ENCODE measurements at regions not wholly inside any gene's neighbourhood (a gene's known extent, or its start where the extent isn't known, plus 50 kb on each side); places are given as distances from the start of the nearest gene placed in this dataset.

DNA sequence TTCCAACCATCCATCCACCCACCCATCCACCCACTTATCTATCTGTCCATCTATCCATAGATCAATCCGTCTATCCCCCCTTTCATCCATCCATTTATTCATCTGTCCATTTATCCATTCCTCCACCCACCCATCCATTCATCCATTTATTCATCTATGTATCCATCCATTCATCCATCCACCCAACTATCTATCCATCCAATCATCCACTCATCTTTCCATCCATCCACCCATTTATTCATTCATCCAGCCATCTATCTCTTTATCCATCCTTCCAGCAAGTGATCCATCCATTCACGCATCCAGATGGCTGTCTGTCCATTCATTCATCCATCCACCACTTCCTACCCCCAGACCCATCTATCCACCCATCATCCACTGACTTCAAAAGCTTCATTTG is 84.0 kb upstream of the CD99 start:
- WGBS, 2 experiments (ENCODE audit: extremely low coverage in 2 of 2, insufficient read length in 1 of 2), result 100% methylated on average over 2 of the region's 2 CpGs; no CpG with 5 or more reads in 1 of the 2 experiments
- Histone ChIP-seq H3K27me3 (ENCODE audit: control insufficient read depth, insufficient read depth, low read length) (no peaks in the 10 kb centered on the region), H3K9ac (ENCODE audit: low read depth, low read length) (no peak overlapping the region), H3K27ac (ENCODE audit: insufficient read depth, low read length) (no peak overlapping the region), H3K4me3 (ENCODE audit: insufficient read depth, low read depth, low read length) (no peak overlapping the region), H4K91ac (ENCODE audit: insufficient read depth, low read depth, low read length) (no peak overlapping the region), H4K8ac (ENCODE audit: low read depth in 2 of 2, low read length in 2 of 2) (no peak overlapping the region), H2BK15ac (ENCODE audit: low read depth, low read length) (no peak overlapping the region), H3K14ac (replicated peaks; ENCODE audit: low read depth, low read length) (no peak overlapping the region), H2AFZ (replicated peaks; ENCODE audit: low read length, poor library complexity) (no peak overlapping the region), H3K9me1 (ENCODE audit: insufficient read depth, low read length) (peaks cover 5% of the 10 kb centered on the region; the same call in 1 of the 2 replicates), H2BK20ac (ENCODE audit: low read depth, low read length) (no peak overlapping the region), H3K4me1 (ENCODE audit: control insufficient read depth, insufficient read depth, low read length) (peaks cover 3% of the 10 kb centered on the region; the same call in 1 of the 2 replicates), H2BK120ac (ENCODE audit: low read depth, low read length) (no peak overlapping the region), H4K5ac (ENCODE audit: low read depth, low read length) (no peak overlapping the region), H2BK5ac (ENCODE audit: low read depth, low read length, poor library complexity, severe bottlenecking) (no peak overlapping the region), H3K18ac (ENCODE audit: low read depth, low read length) (no peak overlapping the region), H3K4ac (ENCODE audit: low read depth, low read length) (no peak overlapping the region), H3K56ac (ENCODE audit: extremely low read depth, insufficient read depth, low read length) (no peak overlapping the region), H3K9me3 (ENCODE audit: control insufficient read depth, insufficient read depth, low read length) (no peaks in the 10 kb centered on the region), H3K23ac (ENCODE audit: low read depth, low read length) (no peak overlapping the region), H3K79me1 (ENCODE audit: low read depth in 1 of 2, low read length in 2 of 2) (peaks cover 8 to 12% of the 10 kb centered on the region in 2 experiments; a peak in 3 of 4 replicates), H3K36me3 (ENCODE audit: control insufficient read depth, insufficient read depth, low read length) (no peaks in the 10 kb centered on the region), H3K4me2 (ENCODE audit: low read depth, low read length) (no peak overlapping the region), H2AK9ac (replicated peaks; ENCODE audit: low read depth, low read length, poor library complexity) (no peak overlapping the region), H2AK5ac (ENCODE audit: low read depth, low read length) (no peak overlapping the region), H4K20me1 (ENCODE audit: insufficient read depth, low read length) (no peaks in the 10 kb centered on the region)
- POLR2A ChIA-PET (ENCODE audit: unreplicated experiment), result no interaction called here
- TF ChIP-seq, protein P1, sequence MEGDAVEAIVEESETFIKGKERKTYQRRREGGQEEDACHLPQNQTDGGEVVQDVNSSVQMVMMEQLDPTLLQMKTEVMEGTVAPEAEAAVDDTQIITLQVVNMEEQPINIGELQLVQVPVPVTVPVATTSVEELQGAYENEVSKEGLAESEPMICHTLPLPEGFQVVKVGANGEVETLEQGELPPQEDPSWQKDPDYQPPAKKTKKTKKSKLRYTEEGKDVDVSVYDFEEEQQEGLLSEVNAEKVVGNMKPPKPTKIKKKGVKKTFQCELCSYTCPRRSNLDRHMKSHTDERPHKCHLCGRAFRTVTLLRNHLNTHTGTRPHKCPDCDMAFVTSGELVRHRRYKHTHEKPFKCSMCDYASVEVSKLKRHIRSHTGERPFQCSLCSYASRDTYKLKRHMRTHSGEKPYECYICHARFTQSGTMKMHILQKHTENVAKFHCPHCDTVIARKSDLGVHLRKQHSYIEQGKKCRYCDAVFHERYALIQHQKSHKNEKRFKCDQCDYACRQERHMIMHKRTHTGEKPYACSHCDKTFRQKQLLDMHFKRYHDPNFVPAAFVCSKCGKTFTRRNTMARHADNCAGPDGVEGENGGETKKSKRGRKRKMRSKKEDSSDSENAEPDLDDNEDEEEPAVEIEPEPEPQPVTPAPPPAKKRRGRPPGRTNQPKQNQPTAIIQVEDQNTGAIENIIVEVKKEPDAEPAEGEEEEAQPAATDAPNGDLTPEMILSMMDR (conservative IDR thresholded peaks at IDR 0.05; ENCODE audit: low read depth, low read length), result no peak
- TF ChIP-seq FOS (IDR thresholded peaks at IDR 0.05; ENCODE audit: low read depth, low read length) (no peak), POLR2A (IDR thresholded peaks at IDR 0.05; ENCODE audit: low read depth, low read length) (no peak), MAFK (IDR thresholded peaks at IDR 0.05; ENCODE audit: low read depth, low read length) (no peak), BHLHE40 (IDR thresholded peaks at IDR 0.05; ENCODE audit: low read depth, low read length) (no peak), CHD1 (IDR thresholded peaks at IDR 0.05; ENCODE audit: low read depth, low read length) (no peak), NFE2L2 (IDR thresholded peaks at IDR 0.05; ENCODE audit: low read depth, low read length) (no peak)
- in situ Hi-C loops (cut with MboI; ENCODE audit: low sequenced_read_pairs), result no loop called here
- dilution Hi-C loops (cut with HindIII; ENCODE audit: low sequenced_read_pairs, unreplicated experiment), result no loop called here
- BruUV-seq (replicated peaks), result no TSS peak
- intact Hi-C loops (cut with micrococcal nuclease), result loop anchor here (5.0 kb wide), 1 partner anchor 960 kb away; no protein-coding TSS in a partner anchor
- CTCF ChIA-PET, result no interaction called here
- ATAC-seq (ENCODE audit: low read depth) (no peak), DNase-seq (no peak)
